Activated CD8-positive, alpha-beta T cell treated with anti-CD3 and anti-CD28 coated beads for 36 hours (primary cell): ENCODE measurements at regions not wholly inside any gene's neighbourhood (a gene's known extent, or its start where the extent isn't known, plus 50 kb on each side); places are given as distances from the start of the nearest gene placed in this dataset.

ENCODE experiments used
- ATAC-seq: fragments of 200-7000 bp; cut with Tn5 transposase; one replicate; pipeline ENCODE4 v1.10.0; 2021; ENCODE audit warnings: mild to moderate bottlenecking, moderate library complexity
- CTCF ChIA-PET: fragments of 350-600 bp; sonication (Branson Sonifier 250); formaldehyde crosslinking; loops from one replicate; lab custom pipeline; 2021; ENCODE audit warnings: antibody characterized with exemption; lab: Charles Lee
- POLR2A ChIA-PET: fragments of 350-600 bp; sonication (Branson Sonifier 250); formaldehyde crosslinking; loops from one replicate; lab custom pipeline; 2021; ENCODE audit warnings: antibody characterized with exemption; lab: Charles Lee
- DNase-seq: peaks from one replicate; pipeline ENCODE4 v3.0.0-alpha.2; 2020
- H3K27ac Mint-ChIP-seq: one replicate; pipeline ENCODE4 v1.8.0; 2021; ENCODE audit warnings: mild to moderate bottlenecking, mixed read lengths
- H3K27me3 Mint-ChIP-seq: one replicate; pipeline ENCODE4 v1.8.0; 2021; ENCODE audit warnings: mixed read lengths
- H3K36me3 Mint-ChIP-seq: one replicate; pipeline ENCODE4 v1.8.0; 2021; ENCODE audit warnings: low read depth, mixed read lengths
- H3K4me1 Mint-ChIP-seq: one replicate; pipeline ENCODE4 v1.8.0; 2021; ENCODE audit warnings: low read depth, mixed read lengths
- H3K4me3 Mint-ChIP-seq: one replicate; pipeline ENCODE4 v1.8.0; 2021; ENCODE audit warnings: mild to moderate bottlenecking, moderate library complexity, mixed read lengths
- H3K9me3 Mint-ChIP-seq: one replicate; pipeline ENCODE4 v1.8.0; 2021; ENCODE audit warnings: mixed read lengths
- intact Hi-C: fragments of 100-400 bp; cut with micrococcal nuclease; formaldehyde crosslinking; loops from one replicate; pipeline ENCODE4 v1.10.0; 2022
- TF ChIP-seq, protein P1 (sequence below): fragments of 200-600 bp; IDR thresholded peaks from one replicate; pipeline ENCODE4 v1.8.0; 2022; ENCODE audit warnings: antibody characterized with exemption, mild to moderate bottlenecking

DNA sequence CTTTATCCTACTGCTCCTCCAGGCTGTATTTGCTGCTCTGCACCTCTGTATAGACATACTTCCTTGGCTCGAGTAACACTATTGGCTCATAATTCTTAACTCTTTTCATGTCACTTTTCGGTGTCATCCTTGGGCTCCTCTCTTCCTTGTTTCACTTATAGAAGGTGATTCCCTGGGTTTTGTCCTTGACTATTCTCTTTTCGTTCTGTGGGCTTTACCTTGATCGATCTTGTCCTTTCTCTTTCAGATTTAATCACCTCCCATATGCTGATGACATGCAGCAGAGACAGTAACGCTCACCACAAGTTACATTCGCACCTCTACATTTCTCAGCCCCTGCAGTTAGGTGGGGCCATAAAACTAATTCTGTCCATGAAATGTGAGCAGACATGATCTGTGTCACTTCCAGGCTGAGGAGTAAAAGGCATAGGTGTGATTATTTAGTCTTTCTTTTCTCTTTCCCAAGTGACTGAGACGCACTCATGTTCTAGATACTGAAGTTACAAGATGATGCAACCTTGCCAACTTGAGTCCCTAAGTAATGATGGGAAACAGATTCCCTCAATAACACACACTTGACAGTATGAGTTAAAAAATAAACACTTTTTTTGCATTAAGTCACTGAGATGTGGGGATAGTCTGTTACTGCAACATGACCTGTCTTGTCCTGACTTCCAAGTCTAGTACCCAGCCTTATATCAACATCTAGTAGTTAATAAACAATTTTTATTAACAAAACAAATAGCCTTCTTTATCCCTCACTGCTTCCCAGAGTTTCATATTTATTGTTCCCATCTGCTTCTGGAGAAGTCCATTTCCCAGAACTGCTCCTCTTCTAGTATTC lies 49.9 kb upstream of the HAO2 start:
- CTCF ChIA-PET: interaction anchor here (0.8 kb wide), 1 partner anchor 44 kb away, joined by 3 read pairs; no protein-coding TSS in a partner anchor
- Mint-ChIP-seq H3K4me3 (no peak overlapping the region), H3K4me1 (peaks cover 2% of the 10 kb centered on the region), H3K9me3 (no peaks in the 10 kb centered on the region), H3K36me3 (no peaks in the 10 kb centered on the region), H3K27ac (no peak overlapping the region), H3K27me3 (peaks cover 2% of the 10 kb centered on the region)
- ATAC-seq: peak; percentile 71
- POLR2A ChIA-PET: no interaction called here
- DNase-seq: peak; percentile 7
- TF ChIP-seq, protein P1, sequence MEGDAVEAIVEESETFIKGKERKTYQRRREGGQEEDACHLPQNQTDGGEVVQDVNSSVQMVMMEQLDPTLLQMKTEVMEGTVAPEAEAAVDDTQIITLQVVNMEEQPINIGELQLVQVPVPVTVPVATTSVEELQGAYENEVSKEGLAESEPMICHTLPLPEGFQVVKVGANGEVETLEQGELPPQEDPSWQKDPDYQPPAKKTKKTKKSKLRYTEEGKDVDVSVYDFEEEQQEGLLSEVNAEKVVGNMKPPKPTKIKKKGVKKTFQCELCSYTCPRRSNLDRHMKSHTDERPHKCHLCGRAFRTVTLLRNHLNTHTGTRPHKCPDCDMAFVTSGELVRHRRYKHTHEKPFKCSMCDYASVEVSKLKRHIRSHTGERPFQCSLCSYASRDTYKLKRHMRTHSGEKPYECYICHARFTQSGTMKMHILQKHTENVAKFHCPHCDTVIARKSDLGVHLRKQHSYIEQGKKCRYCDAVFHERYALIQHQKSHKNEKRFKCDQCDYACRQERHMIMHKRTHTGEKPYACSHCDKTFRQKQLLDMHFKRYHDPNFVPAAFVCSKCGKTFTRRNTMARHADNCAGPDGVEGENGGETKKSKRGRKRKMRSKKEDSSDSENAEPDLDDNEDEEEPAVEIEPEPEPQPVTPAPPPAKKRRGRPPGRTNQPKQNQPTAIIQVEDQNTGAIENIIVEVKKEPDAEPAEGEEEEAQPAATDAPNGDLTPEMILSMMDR: no peak
- intact Hi-C loops: no loop called here
